CD14-positive monocyte (primary cell): ENCODE measurements at regions not wholly inside any gene's neighbourhood (a gene's known extent, or its start where the extent isn't known, plus 50 kb on each side); places are given as distances from the start of the nearest gene placed in this dataset.

Source experiments
- DNase-seq, 3 donors: peaks; one replicate each; pipeline ENCODE4 v3.0.0-alpha.2; 2011 to 2022
- H2AFZ ChIP-seq: 2 replicates; pipeline ENCODE4 v1.6.0; 2012; ENCODE audit warnings: mild to moderate bottlenecking, low read depth, low read length, inconsistent platforms; ENCODE audit not compliant: insufficient read depth, poor library complexity, severe bottlenecking
- H3K27ac ChIP-seq, 2 donors: 1 replicate in 1 of 2; 2 replicates in 1 of 2; pipeline ENCODE4 v1.5.1; 2012 to 2013; ENCODE audit warnings: low read length in 2 of 2, control low read depth in 1 of 2, inconsistent platforms in 1 of 2, low read depth in 1 of 2, mild to moderate bottlenecking in 1 of 2
- H3K27me3 ChIP-seq, 2 donors: one replicate each; pipeline versions ENCODE4 v1.6.0 to v1.6.1; 2011 to 2013; ENCODE audit warnings: low read length in 2 of 2; ENCODE audit not compliant: control insufficient read depth in 2 of 2, insufficient read depth in 2 of 2
- H3K36me3 ChIP-seq, 2 donors: replicated peaks in 1 of 2; 1 replicate in 1 of 2; 2 replicates in 1 of 2; pipeline versions ENCODE4 v1.5.1 to v1.6.1; 2012 to 2013; ENCODE audit warnings: low read length in 2 of 2, control low read depth in 1 of 2, inconsistent platforms in 1 of 2, mild to moderate bottlenecking in 1 of 2; ENCODE audit not compliant: insufficient read depth in 2 of 2, control insufficient read depth in 1 of 2
- H3K4me1 ChIP-seq, 2 donors: 1 replicate in 1 of 2; 2 replicates in 1 of 2; pipeline versions ENCODE4 v1.5.1 to v1.6.1; 2012 to 2013; ENCODE audit warnings: low read length in 2 of 2, control low read depth in 1 of 2, inconsistent platforms in 1 of 2, mild to moderate bottlenecking in 1 of 2, moderate library complexity in 1 of 2; ENCODE audit not compliant: insufficient read depth in 2 of 2, control insufficient read depth in 1 of 2
- H3K4me2 ChIP-seq: replicated peaks from 2 replicates; pipeline ENCODE3; 2012; ENCODE audit warnings: low read length, moderate library complexity, mild to moderate bottlenecking; ENCODE audit not compliant: poor library complexity, severe bottlenecking; ENCODE audit errors: extremely low read depth
- H3K4me3 ChIP-seq, 3 experiments: fragments of 200-600 bp in 1 of 3; sonication (generic) in 1 of 3; replicated peaks in 1 of 3; 1 replicate in 2 of 3; 2 replicates in 1 of 3; pipeline ENCODE4 v1.5.1; 2011 to 2013; ENCODE audit warnings: low read length in 3 of 3, mild to moderate bottlenecking in 3 of 3, control low read depth in 2 of 3, low read depth in 2 of 3, inconsistent platforms in 1 of 3, moderate library complexity in 1 of 3
- H3K79me2 ChIP-seq: 2 replicates; pipeline ENCODE4 v1.6.0; 2012; ENCODE audit warnings: mild to moderate bottlenecking, control low read depth, inconsistent platforms, low read length, moderate library complexity; ENCODE audit not compliant: insufficient read depth
- H3K9ac ChIP-seq: 2 replicates; pipeline ENCODE4 v1.6.0; 2017; ENCODE audit warnings: low read length, mild to moderate bottlenecking; ENCODE audit not compliant: insufficient read depth, poor library complexity, severe bottlenecking
- H3K9me3 ChIP-seq, 2 donors: replicated peaks in 1 of 2; 1 replicate in 1 of 2; 2 replicates in 1 of 2; pipeline versions ENCODE4 v1.5.1 to v1.6.1; 2012 to 2013; ENCODE audit warnings: low read length in 2 of 2, control low read depth in 1 of 2; ENCODE audit not compliant: control insufficient read depth in 1 of 2, insufficient read depth in 1 of 2
- H4K20me1 ChIP-seq: 2 replicates; pipeline ENCODE4 v1.6.0; 2012; ENCODE audit warnings: mild to moderate bottlenecking, low read length, control low read depth, moderate library complexity; ENCODE audit not compliant: insufficient read depth
- H3K27ac Mint-ChIP-seq, 7 donors: one replicate each; pipeline ENCODE4 v1.8.0; 2020; ENCODE audit warnings: mild to moderate bottlenecking in 7 of 7, mixed read lengths in 7 of 7, moderate library complexity in 6 of 7, inconsistent platforms in 2 of 7
- H3K27me3 Mint-ChIP-seq, 3 donors: one replicate each; pipeline ENCODE4 v1.8.0; 2021 to 2022; ENCODE audit warnings: low read depth in 3 of 3, mild to moderate bottlenecking in 3 of 3, mixed read lengths in 3 of 3, moderate library complexity in 3 of 3, inconsistent platforms in 1 of 3
- H3K36me3 Mint-ChIP-seq, 2 donors: one replicate each; pipeline ENCODE4 v1.8.0; 2020; ENCODE audit warnings: mixed read lengths in 2 of 2, inconsistent platforms in 1 of 2, mild to moderate bottlenecking in 1 of 2
- H3K4me1 Mint-ChIP-seq: one replicate; pipeline ENCODE4 v1.8.0; 2020; ENCODE audit warnings: mild to moderate bottlenecking, mixed read lengths
- H3K4me3 Mint-ChIP-seq, 2 donors: one replicate each; pipeline ENCODE4 v1.8.0; 2020; ENCODE audit warnings: mild to moderate bottlenecking in 2 of 2, mixed read lengths in 2 of 2, moderate library complexity in 1 of 2
- H3K9me3 Mint-ChIP-seq, 7 donors: one replicate each; pipeline ENCODE4 v1.8.0; 2020 to 2022; ENCODE audit warnings: mixed read lengths in 7 of 7, mild to moderate bottlenecking in 6 of 7, moderate library complexity in 6 of 7, inconsistent platforms in 2 of 7
- WGBS: methylation state at CpG from one replicate; pipeline ENCODE4 v1.1.5; 2013; ENCODE audit warnings: missing lambda C conversion rate; ENCODE audit not compliant: insufficient coverage; 5-methylcytosine and 5-hydroxymethylcytosine counted together
- intact Hi-C, 2 donors: fragments of 100-400 bp; cut with micrococcal nuclease; formaldehyde crosslinking; loops; one replicate each; pipeline versions ENCODE4 v1.15.0 to v1.15.1; 2023
- TF ChIP-seq, protein P1 (sequence below): fragments of 200-600 bp; IDR thresholded peaks from one replicate; pipeline ENCODE4 v1.8.0; 2022; ENCODE audit warnings: antibody characterized with exemption, mild to moderate bottlenecking

DNA sequence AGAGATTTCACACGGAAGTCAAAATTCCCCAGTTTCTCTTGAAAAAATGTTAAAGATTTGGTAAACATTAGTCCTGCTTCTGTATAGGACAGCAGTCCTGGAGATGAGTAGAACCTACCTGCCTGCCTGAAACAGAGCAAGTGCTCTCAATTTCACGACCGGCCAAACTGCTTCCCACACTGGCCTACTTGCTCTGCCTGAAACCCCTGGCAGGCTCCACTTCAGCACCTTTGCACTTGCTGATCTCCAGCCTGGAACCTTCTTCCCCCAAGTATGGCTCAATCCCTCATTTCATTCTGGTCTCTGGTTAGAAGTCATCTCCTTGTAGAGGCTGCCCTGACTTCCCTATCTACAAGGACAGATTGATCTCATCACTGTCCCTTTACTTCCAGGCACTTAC is 271.4 kb downstream of the DLEU7 start:
- H3K27me3 Mint-ChIP-seq, result peaks cover 0 to 2% (median 1%) of the 10 kb centered on the region in 3 donors
- peaks cover 0 to 20% (median 6%) of the 10 kb centered on the region in 7 donors for H3K9me3 Mint-ChIP-seq
- Histone ChIP-seq H3K27ac (no peak overlapping the region), H3K27me3 (no peaks in the 10 kb centered on the region), H3K9ac (no peak overlapping the region), H3K9me3 (peaks cover 0 to 2% of the 10 kb centered on the region in 2 donors), H3K36me3 (no peaks in the 10 kb centered on the region), H3K4me1 (no peaks in the 10 kb centered on the region), H3K4me2 (no peak overlapping the region), H2AFZ (no peak overlapping the region), H4K20me1 (no peaks in the 10 kb centered on the region), H3K4me3 (no peak overlapping the region), H3K79me2 (no peaks in the 10 kb centered on the region)
- H3K27ac Mint-ChIP-seq, result no peak overlapping the region
- DNase-seq, result no peak
- TF ChIP-seq, protein P1, sequence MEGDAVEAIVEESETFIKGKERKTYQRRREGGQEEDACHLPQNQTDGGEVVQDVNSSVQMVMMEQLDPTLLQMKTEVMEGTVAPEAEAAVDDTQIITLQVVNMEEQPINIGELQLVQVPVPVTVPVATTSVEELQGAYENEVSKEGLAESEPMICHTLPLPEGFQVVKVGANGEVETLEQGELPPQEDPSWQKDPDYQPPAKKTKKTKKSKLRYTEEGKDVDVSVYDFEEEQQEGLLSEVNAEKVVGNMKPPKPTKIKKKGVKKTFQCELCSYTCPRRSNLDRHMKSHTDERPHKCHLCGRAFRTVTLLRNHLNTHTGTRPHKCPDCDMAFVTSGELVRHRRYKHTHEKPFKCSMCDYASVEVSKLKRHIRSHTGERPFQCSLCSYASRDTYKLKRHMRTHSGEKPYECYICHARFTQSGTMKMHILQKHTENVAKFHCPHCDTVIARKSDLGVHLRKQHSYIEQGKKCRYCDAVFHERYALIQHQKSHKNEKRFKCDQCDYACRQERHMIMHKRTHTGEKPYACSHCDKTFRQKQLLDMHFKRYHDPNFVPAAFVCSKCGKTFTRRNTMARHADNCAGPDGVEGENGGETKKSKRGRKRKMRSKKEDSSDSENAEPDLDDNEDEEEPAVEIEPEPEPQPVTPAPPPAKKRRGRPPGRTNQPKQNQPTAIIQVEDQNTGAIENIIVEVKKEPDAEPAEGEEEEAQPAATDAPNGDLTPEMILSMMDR, result no peak
- no peak overlapping the region for H3K4me3 Mint-ChIP-seq
- intact Hi-C loops, result no loop called here
- no peaks in the 10 kb centered on the region for H3K36me3 Mint-ChIP-seq
- no peaks in the 10 kb centered on the region for H3K4me1 Mint-ChIP-seq
- 100% methylated on average over 3 of the region's 3 CpGs for WGBS

DNA sequence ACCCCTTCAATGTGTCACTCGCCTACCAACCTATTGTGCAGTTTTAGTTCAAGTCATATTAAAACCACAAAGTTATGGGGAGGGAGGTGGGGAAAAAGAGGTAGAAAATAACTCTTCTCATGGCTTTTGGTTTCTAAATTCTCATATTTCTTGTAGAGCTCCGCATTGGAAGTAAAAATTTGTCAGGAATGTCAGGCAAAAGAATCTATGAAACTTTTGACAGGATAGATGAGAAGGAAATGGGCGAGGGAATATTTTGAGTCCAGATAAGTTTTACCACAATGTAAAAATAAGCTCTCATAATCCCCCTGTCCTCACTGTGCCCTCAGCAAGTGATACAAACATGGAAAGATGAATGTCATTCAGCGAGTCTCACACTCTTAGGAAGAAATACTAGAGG is 270.4 kb downstream of the DLEU7 start:
- Histone ChIP-seq H4K20me1 (no peaks in the 10 kb centered on the region), H3K27ac (no peak overlapping the region), H3K4me3 (no peak overlapping the region), H3K9me3 (peaks cover 0 to 2% of the 10 kb centered on the region in 2 donors), H3K9ac (no peak overlapping the region), H3K4me1 (no peaks in the 10 kb centered on the region), H3K36me3 (no peaks in the 10 kb centered on the region), H3K79me2 (no peaks in the 10 kb centered on the region), H3K27me3 (no peaks in the 10 kb centered on the region), H3K4me2 (no peak overlapping the region), H2AFZ (no peak overlapping the region)
- intact Hi-C loops, result no loop called here
- Mint-ChIP-seq H3K27ac (no peak overlapping the region), H3K4me3 (no peak overlapping the region), H3K4me1 (no peaks in the 10 kb centered on the region), H3K36me3 (no peaks in the 10 kb centered on the region), H3K9me3 (peaks cover 0 to 14% (median 6%) of the 10 kb centered on the region in 7 donors), H3K27me3 (peaks cover 0 to 1% (median 0%) of the 10 kb centered on the region in 3 donors)
- no peak for DNase-seq
- WGBS, result no CpG with 5 or more reads among the region's 4 CpGs
- TF ChIP-seq, protein P1, result no peak
